ENCODE measurements at regions not wholly inside any gene's neighbourhood (a gene's known extent, or its start where the extent isn't known, plus 50 kb on each side); places are given as distances from the start of the nearest gene placed in this dataset.

DNA sequence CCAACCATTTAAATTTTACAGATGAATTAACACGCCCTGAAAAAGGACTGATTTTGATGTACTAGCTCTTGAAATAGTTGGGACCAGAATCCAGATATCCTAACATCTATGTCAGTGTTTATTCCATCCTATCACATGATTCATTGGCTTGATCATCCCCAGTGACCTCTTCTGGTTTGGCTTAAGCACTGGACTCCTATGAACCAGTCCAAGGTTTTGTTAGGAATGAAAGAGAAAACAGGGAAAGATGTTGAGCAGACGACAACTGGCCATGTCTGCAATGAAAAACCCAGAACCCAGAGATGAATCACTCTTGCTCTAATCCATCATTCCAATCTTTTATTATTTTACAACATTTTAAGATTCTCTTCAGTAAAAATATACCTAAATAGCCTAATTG lies 1080.9 kb downstream of the SORCS1 start:
- H3K27me3 Mint-ChIP-seq (ENCODE audit: low read depth) = no peaks in the 10 kb centered on the region
- H3K9me3 Mint-ChIP-seq = no peaks in the 10 kb centered on the region
- ATAC-seq = no peak
- H3K4me1 Mint-ChIP-seq = peaks cover 12% of the 10 kb centered on the region
- no peaks in the 10 kb centered on the region for H3K36me3 Mint-ChIP-seq
- CTCF ChIA-PET = no interaction called here
- no peak overlapping the region for H3K4me3 Mint-ChIP-seq
- POLR2A ChIA-PET = no interaction called here
- H3K27ac Mint-ChIP-seq = no peak overlapping the region
- no peak for TF ChIP-seq GTF2I (CRISPR knock-in tag; conservative IDR thresholded peaks at IDR 0.05)
- TF ChIP-seq, protein P1, sequence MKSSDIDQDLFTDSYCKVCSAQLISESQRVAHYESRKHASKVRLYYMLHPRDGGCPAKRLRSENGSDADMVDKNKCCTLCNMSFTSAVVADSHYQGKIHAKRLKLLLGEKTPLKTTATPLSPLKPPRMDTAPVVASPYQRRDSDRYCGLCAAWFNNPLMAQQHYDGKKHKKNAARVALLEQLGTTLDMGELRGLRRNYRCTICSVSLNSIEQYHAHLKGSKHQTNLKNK (CRISPR knock-in tag; IDR thresholded peaks at IDR 0.05) = no peak
- no peak for TF ChIP-seq NFE2L1 (CRISPR knock-in tag; IDR thresholded peaks at IDR 0.05)
- TF ChIP-seq, protein P2, sequence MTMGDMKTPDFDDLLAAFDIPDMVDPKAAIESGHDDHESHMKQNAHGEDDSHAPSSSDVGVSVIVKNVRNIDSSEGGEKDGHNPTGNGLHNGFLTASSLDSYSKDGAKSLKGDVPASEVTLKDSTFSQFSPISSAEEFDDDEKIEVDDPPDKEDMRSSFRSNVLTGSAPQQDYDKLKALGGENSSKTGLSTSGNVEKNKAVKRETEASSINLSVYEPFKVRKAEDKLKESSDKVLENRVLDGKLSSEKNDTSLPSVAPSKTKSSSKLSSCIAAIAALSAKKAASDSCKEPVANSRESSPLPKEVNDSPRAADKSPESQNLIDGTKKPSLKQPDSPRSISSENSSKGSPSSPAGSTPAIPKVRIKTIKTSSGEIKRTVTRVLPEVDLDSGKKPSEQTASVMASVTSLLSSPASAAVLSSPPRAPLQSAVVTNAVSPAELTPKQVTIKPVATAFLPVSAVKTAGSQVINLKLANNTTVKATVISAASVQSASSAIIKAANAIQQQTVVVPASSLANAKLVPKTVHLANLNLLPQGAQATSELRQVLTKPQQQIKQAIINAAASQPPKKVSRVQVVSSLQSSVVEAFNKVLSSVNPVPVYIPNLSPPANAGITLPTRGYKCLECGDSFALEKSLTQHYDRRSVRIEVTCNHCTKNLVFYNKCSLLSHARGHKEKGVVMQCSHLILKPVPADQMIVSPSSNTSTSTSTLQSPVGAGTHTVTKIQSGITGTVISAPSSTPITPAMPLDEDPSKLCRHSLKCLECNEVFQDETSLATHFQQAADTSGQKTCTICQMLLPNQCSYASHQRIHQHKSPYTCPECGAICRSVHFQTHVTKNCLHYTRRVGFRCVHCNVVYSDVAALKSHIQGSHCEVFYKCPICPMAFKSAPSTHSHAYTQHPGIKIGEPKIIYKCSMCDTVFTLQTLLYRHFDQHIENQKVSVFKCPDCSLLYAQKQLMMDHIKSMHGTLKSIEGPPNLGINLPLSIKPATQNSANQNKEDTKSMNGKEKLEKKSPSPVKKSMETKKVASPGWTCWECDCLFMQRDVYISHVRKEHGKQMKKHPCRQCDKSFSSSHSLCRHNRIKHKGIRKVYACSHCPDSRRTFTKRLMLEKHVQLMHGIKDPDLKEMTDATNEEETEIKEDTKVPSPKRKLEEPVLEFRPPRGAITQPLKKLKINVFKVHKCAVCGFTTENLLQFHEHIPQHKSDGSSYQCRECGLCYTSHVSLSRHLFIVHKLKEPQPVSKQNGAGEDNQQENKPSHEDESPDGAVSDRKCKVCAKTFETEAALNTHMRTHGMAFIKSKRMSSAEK (CRISPR knock-in tag; IDR thresholded peaks at IDR 0.05; ENCODE audit: borderline replicate concordance) = no peak
- no peak for TF ChIP-seq PRRX2 (CRISPR knock-in tag; IDR thresholded peaks at IDR 0.05)
- no peak for TF ChIP-seq GABPB1 (CRISPR knock-in tag; IDR thresholded peaks at IDR 0.05)
- TF ChIP-seq, protein P3, sequence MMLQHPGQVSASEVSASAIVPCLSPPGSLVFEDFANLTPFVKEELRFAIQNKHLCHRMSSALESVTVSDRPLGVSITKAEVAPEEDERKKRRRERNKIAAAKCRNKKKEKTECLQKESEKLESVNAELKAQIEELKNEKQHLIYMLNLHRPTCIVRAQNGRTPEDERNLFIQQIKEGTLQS (CRISPR knock-in tag; conservative IDR thresholded peaks at IDR 0.05) = no peak
- TF ChIP-seq, protein P4, sequence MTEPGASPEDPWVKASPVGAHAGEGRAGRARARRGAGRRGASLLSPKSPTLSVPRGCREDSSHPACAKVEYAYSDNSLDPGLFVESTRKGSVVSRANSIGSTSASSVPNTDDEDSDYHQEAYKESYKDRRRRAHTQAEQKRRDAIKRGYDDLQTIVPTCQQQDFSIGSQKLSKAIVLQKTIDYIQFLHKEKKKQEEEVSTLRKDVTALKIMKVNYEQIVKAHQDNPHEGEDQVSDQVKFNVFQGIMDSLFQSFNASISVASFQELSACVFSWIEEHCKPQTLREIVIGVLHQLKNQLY (CRISPR knock-in tag; IDR thresholded peaks at IDR 0.05) = no peak
- TF ChIP-seq JUN (CRISPR knock-in tag; IDR thresholded peaks at IDR 0.05) = no peak
- TF ChIP-seq OVOL2 (CRISPR knock-in tag; IDR thresholded peaks at IDR 0.05; ENCODE audit: borderline replicate concordance) = no peak
- no peak for TF ChIP-seq SP1 (CRISPR knock-in tag; conservative IDR thresholded peaks at IDR 0.05)
- no peak for TF ChIP-seq ZNF671 (CRISPR knock-in tag; IDR thresholded peaks at IDR 0.05)
- TF ChIP-seq, protein P5, sequence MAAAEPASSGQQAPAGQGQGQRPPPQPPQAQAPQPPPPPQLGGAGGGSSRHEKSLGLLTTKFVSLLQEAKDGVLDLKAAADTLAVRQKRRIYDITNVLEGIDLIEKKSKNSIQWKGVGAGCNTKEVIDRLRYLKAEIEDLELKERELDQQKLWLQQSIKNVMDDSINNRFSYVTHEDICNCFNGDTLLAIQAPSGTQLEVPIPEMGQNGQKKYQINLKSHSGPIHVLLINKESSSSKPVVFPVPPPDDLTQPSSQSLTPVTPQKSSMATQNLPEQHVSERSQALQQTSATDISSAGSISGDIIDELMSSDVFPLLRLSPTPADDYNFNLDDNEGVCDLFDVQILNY (CRISPR knock-in tag; IDR thresholded peaks at IDR 0.05) = no peak
- no peak for TF ChIP-seq FOXP1 (CRISPR knock-in tag; IDR thresholded peaks at IDR 0.05; ENCODE audit: borderline replicate concordance)
- no peak for TF ChIP-seq MYBL2 (CRISPR knock-in tag; IDR thresholded peaks at IDR 0.05)
- TF ChIP-seq ZNF232 (CRISPR knock-in tag; IDR thresholded peaks at IDR 0.05) = no peak
- TF ChIP-seq NR1H2 (CRISPR knock-in tag; IDR thresholded peaks at IDR 0.05) = no peak
- TF ChIP-seq SMAD3 (CRISPR knock-in tag; IDR thresholded peaks at IDR 0.05; ENCODE audit: borderline replicate concordance) = no peak
- DNase-seq (ENCODE audit: low spot score) = no peak

DNA sequence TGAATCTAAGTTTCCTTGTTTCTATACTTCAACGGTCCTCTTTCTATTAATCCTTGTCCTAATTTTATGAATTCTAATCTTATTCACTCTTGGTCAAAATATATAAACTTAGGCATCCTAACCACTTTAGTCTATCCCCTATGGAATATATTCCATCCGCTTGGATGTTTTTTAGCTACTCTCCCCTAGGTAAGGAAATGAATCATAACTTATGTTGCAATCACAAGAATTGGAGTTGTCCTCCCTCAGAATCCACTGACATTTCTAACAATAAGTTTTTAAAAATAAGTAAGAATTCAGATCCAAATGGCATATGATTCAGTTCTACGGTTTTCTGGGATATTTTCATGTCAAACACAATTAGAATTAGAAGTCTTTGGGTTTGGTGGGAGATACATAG lies 1081.6 kb downstream of the SORCS1 start:
- TF ChIP-seq RELA (CRISPR knock-in tag; IDR thresholded peaks at IDR 0.05; ENCODE audit: borderline replicate concordance) (no peak), PRRX2 (CRISPR knock-in tag; IDR thresholded peaks at IDR 0.05) (no peak), JUN (CRISPR knock-in tag; IDR thresholded peaks at IDR 0.05) (no peak), GRHL2 (CRISPR knock-in tag; IDR thresholded peaks at IDR 0.05; ENCODE audit: insufficient replicate concordance, severe bottlenecking) (no peak), ZNF121 (CRISPR knock-in tag; IDR thresholded peaks at IDR 0.05) (no peak)
- TF ChIP-seq, protein P6, sequence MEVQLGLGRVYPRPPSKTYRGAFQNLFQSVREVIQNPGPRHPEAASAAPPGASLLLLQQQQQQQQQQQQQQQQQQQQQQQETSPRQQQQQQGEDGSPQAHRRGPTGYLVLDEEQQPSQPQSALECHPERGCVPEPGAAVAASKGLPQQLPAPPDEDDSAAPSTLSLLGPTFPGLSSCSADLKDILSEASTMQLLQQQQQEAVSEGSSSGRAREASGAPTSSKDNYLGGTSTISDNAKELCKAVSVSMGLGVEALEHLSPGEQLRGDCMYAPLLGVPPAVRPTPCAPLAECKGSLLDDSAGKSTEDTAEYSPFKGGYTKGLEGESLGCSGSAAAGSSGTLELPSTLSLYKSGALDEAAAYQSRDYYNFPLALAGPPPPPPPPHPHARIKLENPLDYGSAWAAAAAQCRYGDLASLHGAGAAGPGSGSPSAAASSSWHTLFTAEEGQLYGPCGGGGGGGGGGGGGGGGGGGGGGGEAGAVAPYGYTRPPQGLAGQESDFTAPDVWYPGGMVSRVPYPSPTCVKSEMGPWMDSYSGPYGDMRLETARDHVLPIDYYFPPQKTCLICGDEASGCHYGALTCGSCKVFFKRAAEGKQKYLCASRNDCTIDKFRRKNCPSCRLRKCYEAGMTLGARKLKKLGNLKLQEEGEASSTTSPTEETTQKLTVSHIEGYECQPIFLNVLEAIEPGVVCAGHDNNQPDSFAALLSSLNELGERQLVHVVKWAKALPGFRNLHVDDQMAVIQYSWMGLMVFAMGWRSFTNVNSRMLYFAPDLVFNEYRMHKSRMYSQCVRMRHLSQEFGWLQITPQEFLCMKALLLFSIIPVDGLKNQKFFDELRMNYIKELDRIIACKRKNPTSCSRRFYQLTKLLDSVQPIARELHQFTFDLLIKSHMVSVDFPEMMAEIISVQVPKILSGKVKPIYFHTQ (CRISPR knock-in tag; IDR thresholded peaks at IDR 0.05) = no peak
- no peak for DNase-seq (ENCODE audit: low spot score)
- ATAC-seq = no peak
- no peak overlapping the region for H3K27ac Mint-ChIP-seq
- H3K27me3 Mint-ChIP-seq (ENCODE audit: low read depth) = no peaks in the 10 kb centered on the region
- H3K4me1 Mint-ChIP-seq = peaks cover 19% of the 10 kb centered on the region
- ChIA-PET POLR2A (no interaction called here), CTCF (no interaction called here)
- H3K9me3 Mint-ChIP-seq = no peaks in the 10 kb centered on the region
- no peak overlapping the region for H3K4me3 Mint-ChIP-seq
- H3K36me3 Mint-ChIP-seq = no peaks in the 10 kb centered on the region
